MM.1S (cell line): ENCODE measurements at regions not wholly inside any gene's neighbourhood (a gene's known extent, or its start where the extent isn't known, plus 50 kb on each side); places are given as distances from the start of the nearest gene placed in this dataset.

Source experiments
- CTCF ChIP-seq: fragments of 300-600 bp; sonication (generic); IDR thresholded peaks from 2 replicates; pipeline ENCODE4 v1.5.1; 2016; ENCODE audit warnings: antibody characterized with exemption, low read length, mixed read lengths
- EZH2 ChIP-seq: fragments of 300-600 bp; sonication (generic); optimal IDR thresholded peaks from 2 replicates; pipeline ENCODE3; 2017; ENCODE audit warnings: low read depth, mild to moderate bottlenecking, antibody characterized with exemption, low read length, mixed read lengths
- EZH2phosphoT487 ChIP-seq: fragments of 300-600 bp; sonication (generic); IDR thresholded peaks from 2 replicates; pipeline ENCODE4 v1.6.1; 2018; ENCODE audit warnings: antibody characterized with exemption, low read length

- no peak for TF ChIP-seq EZH2phosphoT487
- TF ChIP-seq CTCF = no peak
- TF ChIP-seq EZH2 = no peak
Measured at GRCh38 chr1:191145834-191146233, 668.2 kb upstream of the BRINP3 start.
